SK-N-MC (cell line): ENCODE measurements at regions not wholly inside any gene's neighbourhood (a gene's known extent, or its start where the extent isn't known, plus 50 kb on each side); places are given as distances from the start of the nearest gene placed in this dataset.

Experiments used
- EZH2 ChIP-seq: fragments of 200-600 bp; sonication (generic); IDR thresholded peaks from one replicate; pipeline ENCODE4 v1.6.1; 2017; ENCODE audit warnings: antibody characterized with exemption
- POLR2AphosphoS5 ChIP-seq: IDR thresholded peaks from 2 replicates; pipeline ENCODE4 v1.6.1; 2012; ENCODE audit warnings: mild to moderate bottlenecking, low read depth, low read length, borderline replicate concordance

DNA sequence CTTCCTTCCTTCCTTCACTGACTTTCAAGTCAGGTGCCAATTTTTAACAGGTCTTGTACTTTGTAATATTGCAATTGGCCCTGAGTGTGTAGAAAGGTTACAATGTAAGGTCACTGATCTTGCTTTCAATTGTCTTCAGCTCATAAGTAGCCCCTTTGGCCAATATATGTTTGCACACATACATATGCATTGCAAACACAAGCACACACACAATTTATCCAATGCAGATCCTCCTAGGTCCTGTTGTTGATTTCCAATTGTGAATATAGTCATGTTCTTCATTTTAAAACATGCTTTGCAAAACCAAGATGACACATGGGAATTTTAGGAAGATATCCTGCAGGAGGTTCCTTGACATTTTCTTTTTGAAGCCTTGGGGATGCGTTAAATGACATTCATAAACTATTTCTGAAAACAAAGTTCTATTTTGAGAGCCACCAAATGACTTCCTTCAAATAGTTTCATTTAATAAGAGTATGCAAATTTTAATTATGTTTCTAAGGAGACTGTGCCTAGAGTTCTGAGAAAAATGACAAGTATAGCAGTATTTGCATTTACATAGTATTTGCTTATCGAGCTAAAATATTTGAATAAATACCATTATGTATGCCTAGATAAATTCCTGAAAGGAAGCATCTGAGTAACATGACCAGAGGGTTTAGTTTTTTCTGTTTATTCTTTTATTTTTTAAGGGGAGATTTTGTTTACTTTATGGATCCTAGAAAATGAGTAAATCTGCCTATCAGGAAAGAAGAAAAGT is 117.1 kb upstream of the TMEFF2 start:
- TF ChIP-seq EZH2 (no peak), POLR2AphosphoS5 (no peak)
